GM23248 (cell line): ENCODE measurements at regions not wholly inside any gene's neighbourhood (a gene's known extent, or its start where the extent isn't known, plus 50 kb on each side); places are given as distances from the start of the nearest gene placed in this dataset.

Experiments used
- DNase-seq: peaks from one replicate; pipeline ENCODE4 v3.0.0-alpha.2; 2015
- H2AFZ ChIP-seq: fragments of 200-600 bp; sonication (generic); 2 replicates; pipeline ENCODE4 v1.6.1; 2016; ENCODE audit warnings: antibody characterized with exemption
- H3F3A ChIP-seq: fragments of 200-600 bp; sonication (generic); 2 replicates; pipeline ENCODE4 v1.6.1; 2016; ENCODE audit warnings: mild to moderate bottlenecking, antibody characterized with exemption, mixed run types; ENCODE audit not compliant: insufficient read depth
- H3K27ac ChIP-seq: fragments of 200-600 bp; sonication (generic); 2 replicates; pipeline ENCODE4 v1.5.1; 2016; ENCODE audit warnings: mild to moderate bottlenecking
- H3K27me3 ChIP-seq: fragments of 200-600 bp; sonication (generic); replicated peaks from 2 replicates; pipeline ENCODE4 v1.6.1; 2016; ENCODE audit warnings: mild to moderate bottlenecking; ENCODE audit not compliant: insufficient read depth
- H3K36me3 ChIP-seq: fragments of 200-600 bp; sonication (generic); 2 replicates; pipeline ENCODE4 v1.6.1; 2016; ENCODE audit warnings: low read depth, mild to moderate bottlenecking
- H3K4me1 ChIP-seq: fragments of 200-600 bp; sonication (generic); 2 replicates; pipeline ENCODE4 v1.6.1; 2016; ENCODE audit warnings: mild to moderate bottlenecking; ENCODE audit not compliant: insufficient read depth
- H3K4me2 ChIP-seq: fragments of 200-600 bp; sonication (generic); one replicate; pipeline ENCODE4 v1.6.1; 2016; ENCODE audit warnings: mild to moderate bottlenecking; ENCODE audit not compliant: unreplicated experiment
- H3K4me3 ChIP-seq: fragments of 200-600 bp; sonication (generic); 2 replicates; pipeline ENCODE4 v1.5.1; 2016; ENCODE audit warnings: mild to moderate bottlenecking
- H3K79me2 ChIP-seq: fragments of 200-600 bp; sonication (generic); 2 replicates; pipeline ENCODE4 v1.6.1; 2016; ENCODE audit warnings: mild to moderate bottlenecking; ENCODE audit not compliant: insufficient read depth
- H3K9ac ChIP-seq: fragments of 200-600 bp; sonication (generic); 2 replicates; pipeline ENCODE4 v1.6.1; 2016; ENCODE audit warnings: mild to moderate bottlenecking
- H3K9me2 ChIP-seq: fragments of 200-600 bp; sonication (generic); 2 replicates; pipeline ENCODE4 v1.6.1; 2016; ENCODE audit warnings: mixed run types, mild to moderate bottlenecking, moderate library complexity; ENCODE audit not compliant: insufficient read depth
- H3K9me3 ChIP-seq: fragments of 200-600 bp; sonication (generic); one replicate; pipeline ENCODE4 v1.6.1; 2017; ENCODE audit warnings: low read depth
- H4K20me1 ChIP-seq: fragments of 200-600 bp; sonication (generic); 2 replicates; pipeline ENCODE4 v1.6.0; 2016; ENCODE audit not compliant: insufficient read depth
- EZH2 ChIP-seq: fragments of 200-600 bp; sonication (generic); IDR thresholded peaks from 2 replicates; pipeline ENCODE4 v1.6.1; 2018; ENCODE audit warnings: antibody characterized with exemption, mild to moderate bottlenecking; ENCODE audit not compliant: insufficient read depth, poor library complexity, severe bottlenecking
- EZH2phosphoT487 ChIP-seq: fragments of 200-600 bp; sonication (generic); IDR thresholded peaks from 2 replicates; pipeline ENCODE4 v1.6.1; 2018; ENCODE audit warnings: antibody characterized with exemption, moderate library complexity, mild to moderate bottlenecking, low read depth; ENCODE audit not compliant: insufficient read depth
- WGBS, 2 experiments: methylation state at CpG; one replicate each; pipeline ENCODE4 v1.1.6; 2015 to 2017; ENCODE audit warnings: low lambda C conversion rate in 2 of 2, low coverage in 1 of 2; ENCODE audit errors: missing lambda C conversion rate in 2 of 2; 5-methylcytosine and 5-hydroxymethylcytosine counted together
- in situ Hi-C: fragments of 300-500 bp; cut with MboI; formaldehyde crosslinking; loops from 2 replicates; pipeline ENCODE4 v1.15.0; 2020

- Histone ChIP-seq H3K27ac (no peak overlapping the region), H3K4me2 (no peak overlapping the region), H3K9me3 (no peaks in the 10 kb centered on the region), H3K4me3 (no peak overlapping the region), H4K20me1 (no peaks in the 10 kb centered on the region), H3K9ac (no peak overlapping the region), H3K9me2 (no peaks in the 10 kb centered on the region), H2AFZ (no peak overlapping the region), H3K27me3 (no peaks in the 10 kb centered on the region), H3F3A (no peaks in the 10 kb centered on the region), H3K4me1 (no peaks in the 10 kb centered on the region), H3K36me3 (no peaks in the 10 kb centered on the region), H3K79me2 (no peaks in the 10 kb centered on the region)
- WGBS, 2 experiments = 78 to 80% methylated on average over 4 of the region's 4 CpGs
- DNase-seq = no peak
- no peak for TF ChIP-seq EZH2phosphoT487
- TF ChIP-seq EZH2 = no peak
- in situ Hi-C loops = no loop called here
Observed at GRCh38 chr10:62985807-62986600, 147.1 kb upstream of the NRBF2 start.

GRCh38 chr10:62981096-62981495, 152.0 kb upstream of the NRBF2 start:
- WGBS, 2 experiments = 28 to 31% methylated on average over 2 of the region's 2 CpGs
- DNase-seq = no peak
- Histone ChIP-seq H3K9me2 (no peaks in the 10 kb centered on the region), H3K79me2 (no peaks in the 10 kb centered on the region), H3F3A (no peaks in the 10 kb centered on the region), H3K4me2 (no peak overlapping the region), H2AFZ (no peak overlapping the region), H4K20me1 (no peaks in the 10 kb centered on the region), H3K9ac (no peak overlapping the region), H3K4me1 (no peaks in the 10 kb centered on the region), H3K36me3 (no peaks in the 10 kb centered on the region), H3K9me3 (no peaks in the 10 kb centered on the region), H3K4me3 (no peak overlapping the region), H3K27me3 (no peaks in the 10 kb centered on the region), H3K27ac (no peak overlapping the region)
- TF ChIP-seq EZH2phosphoT487 (no peak), EZH2 (no peak)
- in situ Hi-C loops = no loop called here

- Histone ChIP-seq H3K9me3 (no peaks in the 10 kb centered on the region), H2AFZ (no peak overlapping the region), H3K27ac (no peak overlapping the region), H3K27me3 (no peaks in the 10 kb centered on the region), H3K9ac (no peak overlapping the region), H3K36me3 (no peaks in the 10 kb centered on the region), H3K4me3 (no peak overlapping the region), H3K4me1 (no peaks in the 10 kb centered on the region), H3K4me2 (no peak overlapping the region), H3K79me2 (no peaks in the 10 kb centered on the region), H3F3A (no peaks in the 10 kb centered on the region), H3K9me2 (no peaks in the 10 kb centered on the region), H4K20me1 (no peaks in the 10 kb centered on the region)
- 60 to 61% methylated on average over 5 of the region's 5 CpGs for WGBS, 2 experiments
- in situ Hi-C loops = no loop called here
- no peak for TF ChIP-seq EZH2phosphoT487
- no peak for TF ChIP-seq EZH2
- DNase-seq = peak; percentile 21
Observed at GRCh38 chr10:62980687-62981086, 152.4 kb upstream of the NRBF2 start.

- no peaks in the 10 kb centered on the region for H3K4me1 ChIP-seq
- DNase-seq = no peak
- TF ChIP-seq EZH2phosphoT487 = no peak
- TF ChIP-seq EZH2 = no peak
- H4K20me1 ChIP-seq = no peaks in the 10 kb centered on the region
- no peaks in the 10 kb centered on the region for H3K9me3 ChIP-seq
- H2AFZ ChIP-seq = no peak overlapping the region
- no peaks in the 10 kb centered on the region for H3K27me3 ChIP-seq
- H3K9ac ChIP-seq = no peak overlapping the region
- no peaks in the 10 kb centered on the region for H3F3A ChIP-seq
- no peak overlapping the region for H3K27ac ChIP-seq
- H3K9me2 ChIP-seq = no peaks in the 10 kb centered on the region
- H3K4me2 ChIP-seq = no peak overlapping the region
- in situ Hi-C loops = no loop called here
- H3K79me2 ChIP-seq = no peaks in the 10 kb centered on the region
- H3K36me3 ChIP-seq = no peaks in the 10 kb centered on the region
- no peak overlapping the region for H3K4me3 ChIP-seq
Observed at GRCh38 chr10:62979921-62980320, 153.2 kb upstream of the NRBF2 start.
